ENCODE measurements at regions not wholly inside any gene's neighbourhood (a gene's known extent, or its start where the extent isn't known, plus 50 kb on each side); places are given as distances from the start of the nearest gene placed in this dataset.
A peak's percentile ranks its signal among the peaks of the same experiment; 100 is the strongest.

DNA sequence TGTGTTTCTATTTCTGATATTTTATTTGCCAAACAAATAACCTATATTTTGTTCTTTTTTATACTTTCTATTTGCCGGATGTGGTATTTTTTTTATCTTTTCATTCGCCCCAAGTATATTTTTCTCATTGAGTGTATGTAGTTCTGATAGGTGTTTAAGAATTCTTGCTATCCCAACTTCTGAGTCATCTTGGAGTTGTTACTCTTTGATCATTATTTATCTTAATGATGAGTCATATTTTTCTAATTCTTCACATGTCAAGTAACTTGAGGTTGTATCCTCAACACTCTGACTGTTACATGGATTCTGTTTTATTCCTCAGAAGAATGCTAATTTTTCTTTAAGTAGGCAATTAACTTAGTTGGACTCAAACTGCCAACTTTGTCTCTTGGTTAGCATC, 498.1 kb downstream of the TLE1 start:
- DNase-seq (ENCODE audit: low spot score): no peak

DNA sequence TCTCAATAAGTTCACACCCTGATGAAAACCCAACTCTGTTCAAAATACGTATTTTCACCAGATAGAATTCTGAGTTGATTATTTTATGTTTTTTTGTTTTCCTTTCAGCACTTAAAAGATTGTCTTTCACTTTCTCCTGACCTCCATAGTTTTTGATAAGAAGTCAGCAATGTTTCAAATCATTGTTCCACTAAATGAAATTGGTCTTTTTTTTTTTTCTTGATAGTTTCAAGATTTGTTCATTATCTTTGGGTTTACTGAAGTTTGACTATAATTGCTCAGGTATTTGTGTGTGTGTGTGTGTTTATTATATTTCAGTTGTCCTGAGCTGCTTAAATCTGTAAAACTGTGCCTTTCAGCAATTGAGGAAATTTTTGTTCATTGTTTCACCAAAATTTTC, 498.7 kb downstream of the TLE1 start:
- no peak for DNase-seq (ENCODE audit: low spot score)

DNA sequence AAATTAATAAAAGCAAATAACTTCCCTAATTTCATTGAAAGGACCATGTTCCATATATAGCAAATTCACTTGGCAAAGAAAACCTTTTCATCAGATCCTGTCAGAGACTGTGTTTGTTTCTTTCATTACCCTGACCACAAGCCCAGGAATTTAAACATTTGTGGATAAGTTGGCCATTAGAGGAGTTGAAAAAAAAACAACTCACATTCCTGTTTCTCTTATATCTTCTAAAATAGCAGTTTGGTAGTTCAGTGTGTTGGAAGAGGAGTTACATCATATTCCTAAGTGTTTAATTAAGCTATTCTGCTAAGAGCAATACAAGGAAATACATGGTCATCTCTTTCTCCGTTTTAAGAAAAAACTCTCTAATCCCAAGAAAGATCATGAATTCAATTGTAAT, 505.6 kb downstream of the TLE1 start:
- DNase-seq (ENCODE audit: low spot score): no peak

DNA sequence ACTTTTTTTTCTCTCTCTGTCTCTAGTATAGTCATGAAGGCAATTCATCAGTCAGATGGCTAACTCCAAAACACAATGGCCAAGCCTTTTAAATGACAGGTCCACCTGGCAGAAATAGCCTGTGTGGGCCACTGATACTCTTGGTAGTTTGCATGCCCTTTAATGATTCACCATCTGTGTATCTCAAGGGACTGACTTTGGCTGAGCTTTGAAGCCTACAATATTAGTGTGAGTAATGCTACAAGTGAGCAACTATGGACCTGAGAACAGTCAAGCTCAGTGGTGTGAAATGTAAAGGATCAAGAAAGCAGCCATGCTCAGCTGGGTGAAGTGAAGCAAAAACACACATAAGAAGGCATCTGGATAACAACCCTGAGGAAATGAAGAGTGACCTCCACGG, 506.9 kb downstream of the TLE1 start:
- no peak for DNase-seq (ENCODE audit: low spot score)

DNA sequence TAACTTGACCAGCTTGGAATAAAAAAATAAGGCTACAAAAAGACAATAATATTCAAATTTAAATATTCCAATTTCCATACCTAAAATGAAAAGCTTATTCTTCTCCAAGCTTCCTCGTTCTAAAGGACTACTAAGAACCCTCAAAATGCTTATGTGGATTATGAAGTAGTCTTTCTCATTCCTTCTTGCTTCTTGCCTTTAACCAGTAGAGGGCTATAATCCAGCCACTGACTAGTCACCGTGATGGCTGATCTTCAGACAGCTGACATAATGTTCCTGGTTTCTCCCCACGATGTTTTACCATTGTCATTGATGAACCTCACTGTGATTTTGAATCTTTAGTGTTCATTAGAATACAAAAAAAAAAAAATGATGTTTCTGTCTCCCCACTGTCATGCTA, 515.3 kb downstream of the TLE1 start:
- DNase-seq (ENCODE audit: low spot score): no peak

DNA sequence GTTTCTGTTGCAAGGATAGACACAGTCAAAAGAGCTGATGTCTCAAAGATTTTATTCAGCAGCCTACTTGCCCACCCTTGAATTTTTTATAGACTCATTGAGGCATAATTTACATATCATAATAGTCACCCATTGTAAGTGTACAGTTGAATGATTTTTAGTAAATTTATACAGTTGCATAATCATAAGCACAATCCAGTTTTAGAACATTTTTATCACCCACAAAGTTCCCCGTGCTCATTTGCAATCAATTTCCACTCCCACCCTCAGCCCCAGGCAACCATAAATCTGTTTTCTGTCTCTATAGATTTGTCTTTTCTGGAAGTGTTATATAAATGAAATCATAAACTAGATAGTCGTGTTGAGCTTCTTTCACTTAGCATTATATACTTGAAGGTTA, 517.7 kb downstream of the TLE1 start:
- no peak for DNase-seq (ENCODE audit: low spot score)

DNA sequence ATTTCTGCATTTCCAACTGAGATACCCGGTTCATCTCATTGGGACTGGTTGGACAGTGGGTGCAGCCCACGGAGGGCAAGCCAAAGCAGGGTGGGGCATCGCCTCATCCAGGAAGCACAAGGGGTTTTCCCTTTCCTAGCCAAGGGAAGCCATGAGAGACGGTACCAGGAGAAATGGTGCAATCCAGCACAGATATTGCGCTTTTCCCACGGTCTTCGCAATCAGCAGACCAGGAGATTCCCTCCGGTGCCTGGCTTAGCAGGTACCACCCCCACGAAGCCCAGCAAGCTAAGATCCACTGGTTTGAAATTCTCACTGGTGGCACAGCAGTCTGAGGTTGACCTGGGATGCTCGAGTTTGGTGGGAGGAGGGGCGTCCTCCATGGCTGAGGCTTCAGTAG, 527.0 kb downstream of the TLE1 start:
- no peak for DNase-seq (ENCODE audit: low spot score)

DNA sequence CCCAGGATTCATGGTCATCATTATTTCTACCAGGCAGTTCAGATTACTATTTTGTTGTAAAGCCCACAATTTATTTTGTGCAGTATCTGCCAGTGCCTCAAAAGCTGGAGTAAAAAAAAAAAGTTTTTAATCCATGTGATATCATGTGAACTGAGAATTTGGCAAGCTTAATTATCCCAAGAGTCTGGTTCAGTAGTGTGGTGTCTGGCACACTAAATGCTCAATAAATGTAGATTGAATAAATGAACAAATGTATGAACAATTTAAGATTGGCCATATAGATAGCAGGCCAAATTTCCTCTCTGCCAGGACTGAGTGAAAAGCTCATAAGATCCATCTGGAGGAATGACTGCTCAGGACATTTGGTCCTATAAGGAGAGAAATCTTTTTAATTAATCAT, 533.0 kb downstream of the TLE1 start:
- DNase-seq (ENCODE audit: low spot score): no peak

DNA sequence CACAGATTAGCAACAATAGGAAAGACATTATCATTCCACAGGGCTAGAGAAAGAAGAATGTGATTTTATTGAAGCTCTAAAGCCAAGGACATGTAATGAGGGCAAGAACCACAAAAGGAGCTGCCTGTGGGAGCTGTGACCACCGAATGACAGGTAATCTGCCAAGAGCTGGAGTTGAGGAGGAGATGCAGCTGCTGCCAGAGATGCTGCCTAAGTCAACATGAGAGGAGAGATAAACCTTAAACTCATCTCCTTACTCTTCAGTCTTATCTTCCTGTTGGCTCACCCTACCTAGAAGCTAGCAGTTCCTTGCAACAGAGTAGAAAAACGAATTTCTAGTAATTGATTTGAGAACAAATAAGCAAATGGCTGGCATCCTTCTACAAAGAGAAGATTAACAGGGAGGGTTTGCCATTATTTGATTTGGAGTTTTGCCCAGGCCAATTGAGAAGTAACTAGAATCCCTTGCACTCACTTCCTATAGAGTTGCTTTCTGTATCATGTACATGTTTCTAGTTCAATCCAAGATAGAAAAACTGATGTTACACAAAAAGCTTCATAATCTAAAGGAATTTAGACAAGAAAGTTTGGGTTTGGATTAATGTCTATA, 539.2 kb downstream of the TLE1 start:
- DNase-seq (ENCODE audit: low spot score): no peak

DNA sequence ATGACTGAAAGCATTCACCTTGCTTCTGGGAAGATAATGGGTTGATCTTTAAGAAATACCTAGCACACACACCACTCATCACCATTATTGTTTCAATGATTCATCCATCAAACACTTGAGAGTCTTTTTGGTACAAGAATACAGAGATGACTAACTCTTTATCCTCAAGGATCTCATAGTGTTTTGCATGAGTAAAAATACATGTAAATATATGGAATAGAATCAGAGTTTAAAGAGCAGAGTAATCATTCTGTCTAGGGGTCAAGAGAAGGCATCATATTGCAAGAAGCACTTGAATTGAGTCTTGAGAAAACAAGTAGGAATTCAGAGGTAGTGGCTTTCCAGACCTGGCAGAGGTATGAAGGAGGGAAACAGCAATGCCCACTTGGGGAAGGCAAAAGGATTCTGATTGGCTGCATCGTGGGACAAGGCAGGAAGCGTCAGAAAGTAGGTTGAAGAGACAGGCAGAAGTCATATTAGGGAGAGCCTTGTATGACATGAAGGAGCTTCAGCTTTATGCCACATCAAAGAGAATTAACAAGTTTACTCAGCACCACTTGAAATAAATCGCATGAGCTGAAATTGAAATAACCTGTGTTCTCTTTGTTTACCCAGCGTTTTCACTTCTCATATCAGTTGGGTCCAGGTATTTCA, 542.5 kb downstream of the TLE1 start:
- no peak for DNase-seq (ENCODE audit: low spot score)

DNA sequence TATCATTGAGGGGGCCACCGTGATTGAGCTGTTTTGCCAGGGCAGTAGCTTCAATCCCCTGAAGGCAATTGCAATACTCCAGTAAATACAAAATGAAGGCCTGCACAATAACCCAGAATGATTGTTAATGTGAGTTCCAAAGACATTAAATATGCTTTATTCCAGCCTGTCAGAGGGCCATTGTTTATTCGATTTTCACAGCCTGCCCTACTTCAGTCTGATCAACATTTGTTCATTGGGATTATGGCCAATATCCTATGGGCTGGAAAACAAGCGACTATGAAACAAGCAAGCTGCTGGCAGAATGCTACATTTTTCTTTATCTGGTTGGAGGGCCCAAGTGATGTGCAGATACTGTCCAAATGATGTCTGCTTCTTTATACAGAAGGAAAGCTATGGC, 543.1 kb downstream of the TLE1 start:
- DNase-seq (ENCODE audit: low spot score): peak; percentile 29

DNA sequence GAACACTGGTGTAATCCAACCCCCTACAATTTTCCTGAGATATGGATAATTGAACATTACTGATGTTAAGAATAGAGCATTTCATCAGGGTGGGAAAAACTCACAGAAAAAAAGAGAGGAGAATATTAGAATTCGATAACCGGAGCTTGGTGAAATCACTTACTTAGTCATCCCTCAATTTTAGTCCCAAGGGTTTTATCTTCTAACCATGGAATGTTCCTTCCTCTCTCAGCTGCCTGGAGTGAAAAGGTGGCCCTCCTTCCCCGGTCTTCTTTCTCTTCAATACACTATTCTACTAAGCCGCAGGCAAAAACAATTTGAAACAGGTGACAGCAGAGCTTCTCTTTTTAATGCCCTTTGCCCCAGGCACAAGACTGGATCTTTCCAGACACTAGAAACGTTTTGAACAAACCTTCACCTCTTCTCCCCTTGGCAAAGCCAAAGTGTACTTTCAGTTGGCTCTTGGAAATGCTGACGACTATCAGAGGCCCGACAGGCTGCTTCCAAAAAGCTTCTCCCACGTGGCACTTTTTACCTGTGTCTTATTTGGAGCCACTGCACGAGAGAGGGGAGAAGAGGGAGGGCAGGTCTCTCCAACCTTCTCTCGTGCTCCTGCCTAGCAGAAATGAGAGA, 543.9 kb downstream of the TLE1 start:
- peak; percentile 6 for DNase-seq (ENCODE audit: low spot score)

DNA sequence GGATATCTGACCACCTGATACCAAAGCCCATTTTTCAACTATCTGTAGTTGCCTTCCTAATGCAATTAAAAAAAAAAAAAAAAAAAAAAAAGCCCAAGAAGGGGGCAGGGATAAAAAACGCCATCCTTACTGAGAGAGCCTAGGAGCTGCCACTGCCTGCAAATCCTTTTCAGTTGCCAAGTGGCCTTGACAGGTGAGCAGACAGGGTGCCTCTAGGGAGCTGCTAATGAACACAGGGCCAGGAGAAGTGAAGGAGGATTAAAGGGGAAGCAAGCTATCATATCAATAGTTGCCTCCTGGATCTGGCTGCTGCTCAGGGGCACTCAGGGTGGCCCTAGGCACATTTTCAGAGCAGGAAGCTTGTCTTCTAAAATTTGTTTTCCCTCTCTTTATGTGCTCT, 547.4 kb downstream of the TLE1 start:
- DNase-seq (ENCODE audit: low spot score): no peak

DNA sequence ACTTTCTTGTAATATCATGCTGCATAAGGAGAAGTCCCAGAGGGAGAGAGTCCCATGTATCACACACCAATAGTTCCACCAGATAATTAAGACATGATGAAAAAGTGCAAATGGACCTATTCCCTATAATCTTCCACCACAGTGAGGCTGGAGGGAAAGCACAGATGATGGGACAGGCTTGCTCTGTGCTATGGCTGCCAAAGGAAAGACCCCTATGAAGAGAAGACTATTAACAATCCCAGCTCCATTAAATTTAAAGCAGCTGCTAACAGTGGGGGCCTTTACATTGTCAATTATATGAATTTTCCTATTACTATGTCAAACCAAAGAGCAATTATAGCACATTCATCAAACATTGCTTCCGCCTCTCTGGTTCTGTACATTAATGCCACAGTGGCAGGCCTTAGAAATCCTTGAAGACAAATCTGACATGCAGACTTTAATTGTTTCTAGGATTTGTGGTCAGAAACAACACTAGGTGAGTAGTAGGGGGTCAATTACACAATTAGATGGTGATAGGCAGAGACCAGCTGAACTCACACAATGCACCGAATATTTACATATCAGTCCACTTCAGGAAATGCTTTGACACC, 551.3 kb downstream of the TLE1 start:
- DNase-seq (ENCODE audit: low spot score): no peak

DNA sequence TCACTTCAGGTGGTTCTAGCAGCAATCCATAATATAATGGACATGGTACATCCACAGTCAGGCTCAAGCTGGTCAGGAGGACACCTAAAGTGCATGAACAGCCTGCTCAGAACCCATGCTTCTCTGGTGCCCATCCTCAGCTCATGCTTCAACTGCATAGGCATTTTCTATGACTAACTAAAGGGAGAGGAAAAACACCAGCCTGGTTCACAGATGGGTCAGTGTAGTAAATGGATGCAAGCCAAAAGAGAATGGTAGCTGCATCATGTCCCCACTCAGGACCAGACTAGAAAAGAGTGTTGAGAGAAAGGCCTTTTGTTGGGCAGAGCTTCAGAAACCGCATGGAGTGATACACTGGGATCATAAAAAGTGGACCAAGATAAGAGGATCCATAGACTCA, 556.6 kb downstream of the TLE1 start:
- DNase-seq (ENCODE audit: low spot score): no peak

DNA sequence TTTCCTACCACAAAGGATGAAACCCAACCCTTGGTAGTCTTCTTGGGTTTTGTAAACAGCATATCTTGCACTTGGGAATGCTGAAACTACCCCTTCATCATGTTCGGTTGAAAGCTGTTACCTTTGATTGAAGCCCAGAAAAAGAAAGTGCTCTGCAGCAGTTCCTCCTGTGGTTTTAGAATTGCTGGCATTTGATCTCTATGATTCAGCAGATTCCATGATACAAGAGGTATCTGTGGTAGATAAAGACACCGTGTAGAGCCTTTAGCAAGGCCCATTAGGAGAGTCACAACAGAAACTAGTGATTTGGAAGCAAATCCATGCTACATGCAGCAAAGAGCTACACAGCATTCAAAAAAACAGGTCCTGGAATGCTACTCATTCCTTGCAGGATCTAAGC, 557.0 kb downstream of the TLE1 start:
- no peak for DNase-seq (ENCODE audit: low spot score)

DNA sequence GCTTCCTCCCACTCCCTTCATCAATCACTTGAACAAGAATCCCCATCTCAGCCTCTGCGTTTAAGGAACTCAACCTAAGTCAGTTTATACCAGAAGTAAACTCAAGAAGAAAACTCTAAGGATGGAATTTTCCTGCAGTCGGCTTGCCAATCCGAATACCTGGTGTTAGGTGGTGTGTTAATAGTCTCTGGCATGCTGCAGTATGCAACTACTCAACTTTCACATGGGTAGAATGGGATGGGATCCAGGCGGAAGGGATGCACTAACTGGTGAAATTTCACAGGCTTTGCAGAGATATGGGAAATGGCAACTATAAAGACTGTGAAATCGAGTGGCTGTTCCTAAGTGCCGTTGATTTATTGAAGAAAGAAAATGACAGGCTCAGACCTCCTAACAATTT, 560.6 kb downstream of the TLE1 start:
- no peak for DNase-seq (ENCODE audit: low spot score)

DNA sequence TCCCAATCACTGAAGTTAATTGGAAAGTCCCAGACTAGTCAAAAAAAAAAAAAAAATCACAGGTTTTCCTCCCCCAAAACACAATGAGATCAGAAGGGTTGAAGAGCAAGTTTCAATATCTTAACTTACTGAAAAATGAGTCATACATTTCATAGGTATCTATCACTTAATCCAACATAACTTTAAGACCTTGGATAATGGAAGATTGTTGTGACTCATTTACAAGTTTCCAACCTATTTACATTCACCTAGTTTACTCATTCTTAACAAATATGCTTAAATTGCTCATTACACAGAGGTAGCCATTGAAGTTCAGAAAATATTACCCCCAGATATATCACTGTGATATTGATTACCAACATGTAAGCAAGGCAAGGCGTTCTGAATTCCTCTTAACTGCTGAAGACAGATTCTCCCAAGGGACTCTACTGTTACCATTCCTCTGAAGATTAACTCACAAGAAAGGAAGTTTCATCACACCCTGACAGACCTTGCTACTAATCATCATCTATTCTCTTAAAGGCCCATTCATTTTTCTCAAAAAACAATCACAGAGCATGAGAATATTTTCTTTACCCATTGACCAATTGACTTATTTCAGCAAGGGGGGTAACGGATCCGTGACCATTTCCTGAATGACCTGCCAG, 563.8 kb downstream of the TLE1 start:
- no peak for DNase-seq (ENCODE audit: low spot score)

DNA sequence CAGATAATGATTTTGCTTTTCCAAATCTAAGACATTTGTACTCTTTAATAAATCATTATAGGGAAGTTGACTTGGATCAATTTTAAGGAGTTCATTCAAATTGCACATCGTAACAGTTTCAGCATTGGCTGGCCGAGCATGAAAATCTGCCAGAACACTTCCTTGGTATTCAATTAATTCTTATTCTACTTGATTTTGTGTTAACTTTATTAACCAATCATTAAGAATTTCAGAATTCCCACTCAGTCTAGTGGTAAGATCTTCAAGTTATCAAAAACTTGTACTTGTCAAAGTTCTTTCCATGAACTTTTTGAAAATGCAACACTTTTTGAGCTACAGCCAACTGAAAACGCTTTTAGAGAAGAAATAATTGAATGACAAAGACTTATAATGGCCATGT, 565.8 kb downstream of the TLE1 start:
- no peak for DNase-seq (ENCODE audit: low spot score)

DNA sequence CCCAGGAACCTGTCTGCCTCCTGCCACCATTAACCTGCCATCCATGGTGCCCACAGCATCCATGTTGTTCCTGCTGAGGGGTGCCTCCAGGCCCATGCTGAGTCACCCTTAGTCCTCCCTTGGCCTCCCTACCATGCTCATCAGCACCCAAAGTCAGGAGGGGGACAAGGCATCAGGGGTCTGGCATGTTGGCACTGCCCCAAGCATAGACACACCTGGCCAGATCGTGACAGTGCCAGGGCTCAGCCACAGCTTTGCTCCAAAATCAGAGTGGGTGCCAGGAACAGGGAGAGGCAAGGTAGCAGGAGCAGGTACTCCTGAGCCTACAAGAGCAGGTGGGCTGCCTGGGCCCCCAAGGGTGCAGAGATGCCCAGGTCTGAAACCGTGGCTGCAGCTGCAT, 566.6 kb downstream of the TLE1 start:
- DNase-seq (ENCODE audit: low spot score): no peak

DNA sequence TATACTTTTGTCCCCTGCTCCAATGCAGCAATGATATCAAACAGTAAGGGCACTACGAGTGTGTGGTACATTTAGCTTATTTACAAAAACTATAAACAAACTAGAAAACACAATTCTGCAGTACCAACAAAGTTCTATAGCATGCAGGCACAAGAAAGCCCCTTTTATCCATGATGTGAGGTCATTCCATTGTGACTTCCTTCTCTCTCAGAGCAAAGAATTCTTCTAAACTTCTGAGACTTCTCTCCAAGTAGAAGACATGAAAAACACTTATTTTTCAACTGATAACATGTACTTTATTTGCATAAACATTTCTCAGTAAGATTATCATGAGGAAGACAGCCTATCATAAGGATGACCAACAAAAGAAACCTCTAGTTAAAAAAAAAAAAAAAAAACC, 569.8 kb downstream of the TLE1 start:
- no peak for DNase-seq (ENCODE audit: low spot score)

DNA sequence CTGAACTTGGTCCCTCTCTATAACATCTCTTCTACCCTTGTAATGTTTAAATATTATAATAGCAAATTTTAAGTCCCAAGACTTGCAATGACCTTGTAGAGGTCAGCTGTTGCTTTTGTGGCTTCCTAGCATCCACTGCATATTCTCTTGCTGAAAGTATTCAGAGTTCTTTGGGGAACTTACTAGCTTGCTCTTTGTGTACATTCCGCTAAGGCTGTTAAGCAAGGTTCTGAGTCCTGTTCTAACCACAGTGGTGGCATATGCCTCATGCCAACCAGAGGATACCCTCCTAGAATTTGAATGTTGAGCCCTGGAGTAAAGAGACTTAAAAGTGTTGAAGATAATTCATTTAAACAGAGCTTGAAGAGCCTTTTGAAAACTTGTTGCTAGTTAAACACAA, 570.9 kb downstream of the TLE1 start:
- DNase-seq (ENCODE audit: low spot score): no peak

Measured in cerebellar cortex (tissue), 1 donor.